GM13977 (cell line): ENCODE measurements at regions not wholly inside any gene's neighbourhood (a gene's known extent, or its start where the extent isn't known, plus 50 kb on each side); places are given as distances from the start of the nearest gene placed in this dataset.

Experiments
- DNase-seq: peaks from one replicate; pipeline ENCODE4 v3.0.0; 2012; ENCODE audit warnings: low spot score
- in situ Hi-C: fragments of 300-500 bp; cut with MboI; formaldehyde crosslinking; loops from one replicate; pipeline ENCODE4 v1.12.0; 2022; ENCODE audit warnings: low sequenced_read_pairs, low pct_unique_long_range_greater_than_20kb, mixed read lengths, inconsistent platforms; ENCODE audit not compliant: unreplicated experiment
- TF ChIP-seq, protein P1 (sequence below): IDR thresholded peaks from 2 replicates; pipeline ENCODE4 v1.5.1; 2012; ENCODE audit warnings: mild to moderate bottlenecking, control low read depth; ENCODE audit not compliant: insufficient read depth; ENCODE audit errors: extremely low read depth, missing control alignments

DNA sequence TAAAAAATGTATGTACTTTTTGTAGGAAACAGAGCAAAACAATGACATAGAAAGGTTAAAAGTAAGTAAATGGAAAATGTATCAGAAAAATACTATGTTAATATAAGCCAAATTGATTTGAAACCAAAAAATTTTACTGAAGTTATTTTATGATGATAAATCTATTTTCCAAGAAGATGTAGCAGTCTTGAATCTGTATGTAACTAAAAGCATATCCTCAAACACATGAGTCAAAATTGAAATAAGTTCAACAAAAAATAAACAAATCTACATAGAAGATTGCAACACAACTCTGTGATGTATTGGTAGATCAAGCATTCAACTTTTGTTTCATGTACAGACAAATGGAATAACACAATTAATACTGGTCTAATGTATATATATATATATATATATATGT, 450.0 kb downstream of the SPRY1 start:
- TF ChIP-seq, protein P1, sequence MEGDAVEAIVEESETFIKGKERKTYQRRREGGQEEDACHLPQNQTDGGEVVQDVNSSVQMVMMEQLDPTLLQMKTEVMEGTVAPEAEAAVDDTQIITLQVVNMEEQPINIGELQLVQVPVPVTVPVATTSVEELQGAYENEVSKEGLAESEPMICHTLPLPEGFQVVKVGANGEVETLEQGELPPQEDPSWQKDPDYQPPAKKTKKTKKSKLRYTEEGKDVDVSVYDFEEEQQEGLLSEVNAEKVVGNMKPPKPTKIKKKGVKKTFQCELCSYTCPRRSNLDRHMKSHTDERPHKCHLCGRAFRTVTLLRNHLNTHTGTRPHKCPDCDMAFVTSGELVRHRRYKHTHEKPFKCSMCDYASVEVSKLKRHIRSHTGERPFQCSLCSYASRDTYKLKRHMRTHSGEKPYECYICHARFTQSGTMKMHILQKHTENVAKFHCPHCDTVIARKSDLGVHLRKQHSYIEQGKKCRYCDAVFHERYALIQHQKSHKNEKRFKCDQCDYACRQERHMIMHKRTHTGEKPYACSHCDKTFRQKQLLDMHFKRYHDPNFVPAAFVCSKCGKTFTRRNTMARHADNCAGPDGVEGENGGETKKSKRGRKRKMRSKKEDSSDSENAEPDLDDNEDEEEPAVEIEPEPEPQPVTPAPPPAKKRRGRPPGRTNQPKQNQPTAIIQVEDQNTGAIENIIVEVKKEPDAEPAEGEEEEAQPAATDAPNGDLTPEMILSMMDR: no peak
- DNase-seq: no peak
- in situ Hi-C loops: no loop called here

DNA sequence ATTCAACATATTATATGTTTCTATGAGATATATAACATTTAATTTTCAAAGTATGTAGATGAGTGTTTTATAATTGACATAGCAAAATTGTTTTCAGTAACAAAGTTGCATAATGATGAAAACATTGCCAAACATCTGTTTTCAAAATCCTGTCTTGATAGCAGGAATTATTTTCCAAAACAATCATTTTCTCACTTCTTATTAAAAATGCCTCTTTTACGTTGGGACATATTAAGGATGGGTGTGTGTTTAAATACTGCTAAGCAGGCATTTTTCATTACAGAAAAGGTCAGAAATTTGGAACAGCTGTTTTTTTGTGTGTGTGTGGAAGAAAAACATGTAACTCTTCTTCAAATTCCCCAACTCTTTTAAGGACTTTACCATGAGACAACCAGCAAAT, 452.0 kb downstream of the SPRY1 start:
- in situ Hi-C loops: no loop called here
- DNase-seq: no peak
- TF ChIP-seq, protein P1: no peak

DNA sequence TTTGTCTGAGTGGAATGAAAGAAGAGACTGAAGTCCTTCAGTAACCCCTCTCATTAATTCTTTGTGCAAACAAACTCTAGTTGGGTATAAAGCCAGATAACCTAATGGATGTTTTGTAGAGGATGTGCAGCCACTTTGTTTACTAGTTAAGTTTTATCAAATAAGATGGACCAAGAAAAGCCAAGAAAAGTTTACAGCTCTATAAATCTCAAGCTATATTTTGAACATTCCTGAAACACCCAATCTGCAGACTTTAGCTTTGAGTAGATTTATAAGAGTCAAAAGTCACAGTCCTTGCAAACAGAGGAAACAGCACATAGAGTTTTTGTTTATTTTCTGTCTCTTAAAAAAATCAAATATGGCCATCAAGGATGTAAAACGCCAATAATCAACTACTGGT, 452.9 kb downstream of the SPRY1 start:
- no peak for DNase-seq
- in situ Hi-C loops: no loop called here
- TF ChIP-seq, protein P1: no peak

DNA sequence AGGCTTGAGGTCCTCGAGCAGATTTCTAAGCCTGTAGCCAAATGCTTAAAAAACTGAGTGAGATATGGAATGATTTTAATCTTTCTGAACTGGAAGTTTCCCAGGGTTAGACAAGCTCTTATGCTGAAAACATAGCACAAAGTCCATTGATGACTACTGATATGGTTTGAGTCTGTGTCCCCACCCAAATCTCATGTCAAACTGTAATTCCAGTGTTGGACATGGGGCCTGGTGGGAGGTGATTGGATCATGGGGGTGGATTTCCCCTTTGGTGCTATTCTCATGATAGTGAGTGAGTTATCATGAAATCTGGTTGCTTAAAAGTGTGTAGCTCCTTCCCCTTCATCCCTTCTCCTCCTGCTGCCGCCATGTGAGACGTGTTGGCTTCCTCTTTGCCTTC, 454.9 kb downstream of the SPRY1 start:
- in situ Hi-C loops: no loop called here
- DNase-seq: no peak
- TF ChIP-seq, protein P1: no peak

DNA sequence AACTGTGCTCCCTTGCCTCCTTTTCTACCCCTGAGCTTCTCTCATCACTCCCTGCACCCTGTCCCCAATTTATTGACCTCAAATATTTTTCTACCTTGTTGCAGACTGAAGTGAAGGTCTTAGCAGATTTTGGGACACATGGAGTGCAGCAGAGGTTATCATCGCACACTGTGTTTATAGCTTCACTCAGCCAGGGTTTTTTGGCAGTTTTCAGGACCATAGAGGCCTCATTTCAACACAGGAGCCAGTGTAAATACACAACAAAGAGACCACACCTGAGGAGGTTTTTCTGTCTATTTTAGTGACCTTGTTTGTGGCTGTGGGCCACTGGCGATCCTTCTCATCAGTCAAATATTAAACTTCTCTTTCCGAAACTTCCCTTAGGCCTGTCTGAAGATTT, 457.1 kb downstream of the SPRY1 start:
- TF ChIP-seq, protein P1: no peak
- no peak for DNase-seq
- in situ Hi-C loops: no loop called here

DNA sequence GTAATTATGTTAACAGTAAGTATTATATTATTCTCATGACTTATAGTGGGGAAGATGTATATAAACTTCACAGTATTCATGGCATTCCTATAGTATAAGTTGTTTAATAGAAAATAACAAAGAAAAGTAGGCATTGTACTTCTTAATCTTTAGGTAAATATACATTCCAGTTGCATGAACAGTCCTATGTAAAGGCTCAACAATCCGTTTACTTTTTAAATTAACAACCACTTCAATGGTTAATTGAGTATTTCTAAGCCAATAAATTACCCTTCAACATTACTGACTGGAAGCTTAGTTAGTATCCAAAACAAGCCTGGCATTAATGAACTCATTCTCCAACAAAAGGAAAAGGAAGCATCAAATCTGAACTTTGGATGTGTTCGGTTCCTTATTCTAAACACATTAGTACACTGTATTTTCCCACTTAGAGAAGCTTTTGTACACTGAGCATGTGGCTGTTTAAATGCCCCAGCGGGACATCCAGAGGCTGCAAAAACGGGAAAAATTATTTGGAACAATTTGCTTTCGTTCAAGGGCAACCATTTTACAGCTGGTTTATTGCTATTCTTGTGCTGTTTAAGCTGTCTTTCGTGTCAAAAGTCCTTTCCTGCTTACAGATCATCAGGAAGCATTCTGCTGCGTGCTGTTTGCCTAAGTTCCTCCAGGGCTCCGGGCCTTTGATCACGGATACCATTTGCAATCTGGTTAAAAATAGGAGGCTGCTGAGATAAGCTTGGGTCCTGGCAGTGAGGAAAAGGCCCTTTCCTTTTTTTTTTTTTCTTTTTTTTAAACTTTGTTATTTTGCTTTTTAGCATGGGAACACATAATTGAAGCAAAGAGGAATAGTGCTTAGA, 460.3 kb downstream of the SPRY1 start:
- in situ Hi-C loops: no loop called here
- TF ChIP-seq, protein P1: no peak
- no peak for DNase-seq
